H1 (cell line): ENCODE measurements at regions not wholly inside any gene's neighbourhood (a gene's known extent, or its start where the extent isn't known, plus 50 kb on each side); places are given as distances from the start of the nearest gene placed in this dataset.

Experiments
- FOSL1 ChIP-seq: IDR thresholded peaks from 2 replicates; pipeline ENCODE4 v1.6.1; 2011; ENCODE audit warnings: mild to moderate bottlenecking, low read depth, low read length, moderate library complexity; ENCODE audit not compliant: insufficient read depth
- POLR2AphosphoS5 ChIP-seq: IDR thresholded peaks from 2 replicates; pipeline ENCODE4 v1.6.1; 2011; ENCODE audit warnings: low read depth, low read length
- SUZ12 ChIP-seq: fragments of 200-600 bp; sonication (generic); IDR thresholded peaks from 2 replicates; pipeline ENCODE4 v1.6.1; 2012; ENCODE audit warnings: mild to moderate bottlenecking, inconsistent platforms, low read length, moderate library complexity, mixed read lengths
- YY1 ChIP-seq: IDR thresholded peaks from 2 replicates; pipeline ENCODE4 v1.6.1; 2011; ENCODE audit warnings: low read depth, mild to moderate bottlenecking, low read length

GRCh38 chr3:159271799-159272512 lies 470.1 kb downstream of the MFSD1 start (continued):
- TF ChIP-seq POLR2AphosphoS5 = no peak
- no peak for TF ChIP-seq FOSL1
- TF ChIP-seq YY1 = no peak
- no peak for TF ChIP-seq SUZ12
